IMR-90 (cell line): ENCODE measurements at regions not wholly inside any gene's neighbourhood (a gene's known extent, or its start where the extent isn't known, plus 50 kb on each side); places are given as distances from the start of the nearest gene placed in this dataset.

Experiments
- ATAC-seq: fragments of 200-7000 bp; cut with Tn5 transposase; 2 replicates; pipeline ENCODE4 v1.9.1; 2020; ENCODE audit warnings: low read depth, mild to moderate bottlenecking, moderate library complexity
- BruUV-seq: library from RNA; stranded (reverse); fragments of 400-500 nt; replicated peaks from 2 replicates; lab custom pipeline; 2021; lab: Mats Ljungman, UMichigan
- CTCF ChIA-PET: fragments of 300-600 bp; formaldehyde crosslinking; extraction: SDS; loops from one replicate; lab custom pipeline; 2021; ENCODE audit warnings: antibody characterized with exemption; lab: Yijun Ruan, JAX
- POLR2A ChIA-PET: fragments of 300-600 bp; sonication (Branson Sonifier 250); formaldehyde crosslinking; loops from one replicate; lab custom pipeline; 2022; ENCODE audit warnings: antibody characterized with exemption; ENCODE audit not compliant: unreplicated experiment; lab: Charles Lee
- DNase-seq: peaks from one replicate; pipeline ENCODE4 v3.0.0; 2013
- H2AFZ ChIP-seq: replicated peaks from 2 replicates; pipeline ENCODE3; 2013; ENCODE audit warnings: low read length, mild to moderate bottlenecking; ENCODE audit not compliant: poor library complexity
- H2AK5ac ChIP-seq: 2 replicates; pipeline ENCODE4 v1.6.1; 2013; ENCODE audit warnings: low read depth, low read length, inconsistent platforms
- H2AK9ac ChIP-seq: replicated peaks from 2 replicates; pipeline ENCODE3; 2013; ENCODE audit warnings: mild to moderate bottlenecking, low read depth, low read length, moderate library complexity; ENCODE audit not compliant: poor library complexity
- H2BK120ac ChIP-seq: 2 replicates; pipeline ENCODE4 v1.6.1; 2013; ENCODE audit warnings: low read depth, low read length, inconsistent platforms
- H2BK15ac ChIP-seq: 3 replicates; pipeline ENCODE4 v1.6.1; 2013; ENCODE audit warnings: low read depth, low read length, inconsistent platforms
- H2BK20ac ChIP-seq: 2 replicates; pipeline ENCODE4 v1.6.1; 2013; ENCODE audit warnings: low read depth, mild to moderate bottlenecking, inconsistent platforms, low read length, moderate library complexity
- H2BK5ac ChIP-seq: 2 replicates; pipeline ENCODE4 v1.6.1; 2013; ENCODE audit warnings: mild to moderate bottlenecking, low read depth, low read length, inconsistent platforms; ENCODE audit not compliant: poor library complexity, severe bottlenecking
- H3K14ac ChIP-seq: replicated peaks from 2 replicates; pipeline ENCODE4 v1.6.1; 2013; ENCODE audit warnings: low read depth, low read length, inconsistent platforms
- H3K18ac ChIP-seq: 2 replicates; pipeline ENCODE4 v1.6.1; 2013; ENCODE audit warnings: low read depth, low read length, control low read depth
- H3K23ac ChIP-seq: 2 replicates; pipeline ENCODE4 v1.6.1; 2013; ENCODE audit warnings: low read depth, low read length, inconsistent platforms
- H3K27ac ChIP-seq: 2 replicates; pipeline ENCODE4 v1.5.1; 2013; ENCODE audit warnings: mild to moderate bottlenecking, control low read depth, low read length; ENCODE audit not compliant: insufficient read depth
- H3K27me3 ChIP-seq: 2 replicates; pipeline ENCODE4 v1.6.1; 2013; ENCODE audit warnings: low read length; ENCODE audit not compliant: control insufficient read depth, insufficient read depth
- H3K36me3 ChIP-seq: 2 replicates; pipeline ENCODE4 v1.6.1; 2013; ENCODE audit warnings: low read length, mixed read lengths; ENCODE audit not compliant: control insufficient read depth, insufficient read depth
- H3K4ac ChIP-seq: 2 replicates; pipeline ENCODE4 v1.6.1; 2013; ENCODE audit warnings: low read depth, low read length, inconsistent platforms
- H3K4me1 ChIP-seq: 2 replicates; pipeline ENCODE4 v1.6.1; 2013; ENCODE audit warnings: low read length, mixed read lengths; ENCODE audit not compliant: control insufficient read depth, insufficient read depth
- H3K4me2 ChIP-seq: 2 replicates; pipeline ENCODE4 v1.6.1; 2013; ENCODE audit warnings: low read depth, mild to moderate bottlenecking, control low read depth, low read length, moderate library complexity
- H3K4me3 ChIP-seq: 2 replicates; pipeline ENCODE4 v1.5.1; 2013; ENCODE audit warnings: low read depth, mild to moderate bottlenecking, control low read depth, low read length, moderate library complexity; ENCODE audit not compliant: insufficient read depth
- H3K56ac ChIP-seq: 2 replicates; pipeline ENCODE4 v1.6.1; 2013; ENCODE audit warnings: low read length, inconsistent platforms; ENCODE audit not compliant: insufficient read depth; ENCODE audit errors: extremely low read depth
- H3K79me1 ChIP-seq, 2 experiments: 2 replicates each; pipeline ENCODE4 v1.6.1; 2013; ENCODE audit warnings: low read length in 2 of 2, inconsistent platforms in 1 of 2, low read depth in 1 of 2
- H3K9ac ChIP-seq: 2 replicates; pipeline ENCODE4 v1.6.1; 2013; ENCODE audit warnings: low read depth, low read length, control low read depth
- H3K9me1 ChIP-seq: 2 replicates; pipeline ENCODE4 v1.6.1; 2013; ENCODE audit warnings: low read length, inconsistent platforms; ENCODE audit not compliant: insufficient read depth
- H3K9me3 ChIP-seq: 2 replicates; pipeline ENCODE4 v1.6.1; 2013; ENCODE audit warnings: low read length; ENCODE audit not compliant: control insufficient read depth, insufficient read depth
- H4K20me1 ChIP-seq: 2 replicates; pipeline ENCODE4 v1.6.1; 2013; ENCODE audit warnings: low read length, inconsistent platforms; ENCODE audit not compliant: insufficient read depth
- H4K5ac ChIP-seq: 2 replicates; pipeline ENCODE4 v1.6.1; 2013; ENCODE audit warnings: mild to moderate bottlenecking, low read depth, low read length, control low read depth
- H4K8ac ChIP-seq, 2 experiments: 2 replicates each; pipeline ENCODE4 v1.6.1; 2013; ENCODE audit warnings: low read depth in 2 of 2, low read length in 2 of 2, control low read depth in 1 of 2, inconsistent platforms in 1 of 2
- H4K91ac ChIP-seq: 2 replicates; pipeline ENCODE4 v1.6.1; 2013; ENCODE audit warnings: low read depth, low read length, inconsistent platforms; ENCODE audit not compliant: insufficient read depth
- BHLHE40 ChIP-seq: fragments of 150-350 bp; IDR thresholded peaks from 2 replicates; pipeline ENCODE4 v1.6.1; 2016; ENCODE audit warnings: mild to moderate bottlenecking, low read depth, low read length
- CEBPB ChIP-seq: IDR thresholded peaks from 2 replicates; pipeline ENCODE4 v1.6.1; 2012; ENCODE audit warnings: low read depth, low read length, improper control_type of control experiment
- CHD1 ChIP-seq: IDR thresholded peaks from 2 replicates; pipeline ENCODE4 v1.6.1; 2012; ENCODE audit warnings: low read depth, low read length, improper control_type of control experiment
- CTCF ChIP-seq: conservative IDR thresholded peaks from 2 replicates; pipeline ENCODE4 v1.5.1; 2012; ENCODE audit warnings: mild to moderate bottlenecking, low read depth, low read length, improper control_type of control experiment
- FOS ChIP-seq: fragments of 150-350 bp; IDR thresholded peaks from 2 replicates; pipeline ENCODE4 v1.6.1; 2016; ENCODE audit warnings: low read depth, low read length
- MAFK ChIP-seq: IDR thresholded peaks from 2 replicates; pipeline ENCODE4 v1.6.1; 2012; ENCODE audit warnings: low read depth, low read length, improper control_type of control experiment
- MXI1 ChIP-seq: IDR thresholded peaks from 2 replicates; pipeline ENCODE4 v1.6.1; 2012; ENCODE audit warnings: low read depth, mild to moderate bottlenecking, low read length, moderate library complexity, borderline replicate concordance
- NFE2L2 ChIP-seq: fragments of 150-350 bp; IDR thresholded peaks from 2 replicates; pipeline ENCODE4 v1.6.1; 2016; ENCODE audit warnings: low read depth, mild to moderate bottlenecking, low read length
- POLR2A ChIP-seq: IDR thresholded peaks from 2 replicates; pipeline ENCODE4 v1.6.1; 2012; ENCODE audit warnings: mild to moderate bottlenecking, low read depth, low read length
- RAD21 ChIP-seq: IDR thresholded peaks from 2 replicates; pipeline ENCODE4 v1.6.1; 2012; ENCODE audit warnings: low read length, improper control_type of control experiment
- RCOR1 ChIP-seq: IDR thresholded peaks from 2 replicates; pipeline ENCODE4 v1.6.1; 2012; ENCODE audit warnings: mild to moderate bottlenecking, low read length, improper control_type of control experiment; ENCODE audit not compliant: insufficient replicate concordance
- RFX5 ChIP-seq: IDR thresholded peaks from 2 replicates; pipeline ENCODE4 v1.8.0; 2012; ENCODE audit warnings: low read depth, mild to moderate bottlenecking, low read length, moderate library complexity
- SMC3 ChIP-seq: fragments of 150-350 bp; IDR thresholded peaks from 2 replicates; pipeline ENCODE4 v1.6.1; 2016; ENCODE audit warnings: low read depth, mild to moderate bottlenecking, antibody characterized with exemption, low read length, moderate library complexity
- USF2 ChIP-seq: fragments of 150-350 bp; IDR thresholded peaks from 2 replicates; pipeline ENCODE4 v1.6.1; 2017; ENCODE audit warnings: mild to moderate bottlenecking, antibody characterized with exemption, low read length, low read depth
- WGBS, 2 experiments: methylation state at CpG; one replicate each; pipeline versions ENCODE4 v1.1.5 to v1.1.7; 2013; ENCODE audit warnings: missing lambda C conversion rate in 2 of 2; ENCODE audit not compliant: insufficient read length in 1 of 2; ENCODE audit errors: extremely low coverage in 2 of 2; 5-methylcytosine and 5-hydroxymethylcytosine counted together
- dilution Hi-C: fragments of 300-500 bp; cut with HindIII; formaldehyde crosslinking; loops from one replicate; pipeline ENCODE4 v1.14.3; 2018; ENCODE audit warnings: low sequenced_read_pairs; ENCODE audit not compliant: unreplicated experiment
- in situ Hi-C: fragments of 300-500 bp; cut with MboI; formaldehyde crosslinking; loops from 3 replicates; pipeline ENCODE4 v1.14.3; 2019; ENCODE audit warnings: low sequenced_read_pairs, inconsistent platforms, mixed read lengths
- intact Hi-C: fragments of 100-400 bp; cut with micrococcal nuclease; formaldehyde crosslinking; loops from 2 replicates; pipeline ENCODE4 v1.10.0; 2022
- TF ChIP-seq, protein P1 (sequence below): fragments of 150-350 bp; IDR thresholded peaks from 2 replicates; pipeline ENCODE4 v1.6.1; 2016; ENCODE audit warnings: low read depth, mild to moderate bottlenecking, low read length, moderate library complexity, borderline replicate concordance

GRCh38 chr16:85994492-85995490 is 95.8 kb downstream of the IRF8 start:
- POLR2A ChIA-PET = no interaction called here
- Histone ChIP-seq H2BK120ac (no peak overlapping the region), H3K23ac (no peak overlapping the region), H2BK5ac (no peak overlapping the region), H4K8ac (no peak overlapping the region), H3K79me1 (no peaks in the 10 kb centered on the region), H2AFZ (no peak overlapping the region), H3K4me1 (no peaks in the 10 kb centered on the region), H4K5ac (no peak overlapping the region), H3K27me3 (peaks cover 89% of the 10 kb centered on the region), H3K9me3 (peaks cover 6% of the 10 kb centered on the region), H3K36me3 (no peaks in the 10 kb centered on the region), H2AK9ac (no peak overlapping the region), H3K9ac (no peak overlapping the region), H2AK5ac (no peak overlapping the region), H3K4me3 (no peak overlapping the region), H3K4me2 (no peak overlapping the region), H3K9me1 (no peaks in the 10 kb centered on the region), H4K20me1 (no peaks in the 10 kb centered on the region), H3K56ac (no peak overlapping the region), H3K14ac (no peak overlapping the region), H4K91ac (no peak overlapping the region), H2BK15ac (no peak overlapping the region), H2BK20ac (no peak overlapping the region), H3K27ac (no peak overlapping the region), H3K4ac (no peak overlapping the region), H3K18ac (no peak overlapping the region)
- CTCF ChIA-PET = interaction anchor here (1.4 kb wide), 1 partner anchor 173 kb away, joined by 4 read pairs; no protein-coding TSS in a partner anchor
- ATAC-seq (no peak), DNase-seq (no peak)
- in situ Hi-C loops = no loop called here
- intact Hi-C loops = no loop called here
- no TSS peak for BruUV-seq
- dilution Hi-C loops = no loop called here
- 65% methylated on average over 5 of the region's 20 CpGs; no CpG with 5 or more reads in 1 of the 2 experiments for WGBS, 2 experiments
- TF ChIP-seq RCOR1 (no peak), RFX5 (no peak), BHLHE40 (no peak), FOS (no peak), MAFK (no peak), MXI1 (no peak), NFE2L2 (no peak), USF2 (no peak), CTCF (no peak), RAD21 (no peak), CEBPB (no peak), SMC3 (no peak), POLR2A (no peak), CHD1 (no peak)
- TF ChIP-seq, protein P1, sequence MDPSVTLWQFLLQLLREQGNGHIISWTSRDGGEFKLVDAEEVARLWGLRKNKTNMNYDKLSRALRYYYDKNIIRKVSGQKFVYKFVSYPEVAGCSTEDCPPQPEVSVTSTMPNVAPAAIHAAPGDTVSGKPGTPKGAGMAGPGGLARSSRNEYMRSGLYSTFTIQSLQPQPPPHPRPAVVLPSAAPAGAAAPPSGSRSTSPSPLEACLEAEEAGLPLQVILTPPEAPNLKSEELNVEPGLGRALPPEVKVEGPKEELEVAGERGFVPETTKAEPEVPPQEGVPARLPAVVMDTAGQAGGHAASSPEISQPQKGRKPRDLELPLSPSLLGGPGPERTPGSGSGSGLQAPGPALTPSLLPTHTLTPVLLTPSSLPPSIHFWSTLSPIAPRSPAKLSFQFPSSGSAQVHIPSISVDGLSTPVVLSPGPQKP = no peak
